Ishikawa (cell line): ENCODE measurements at regions not wholly inside any gene's neighbourhood (a gene's known extent, or its start where the extent isn't known, plus 50 kb on each side); places are given as distances from the start of the nearest gene placed in this dataset.

Source experiments
- CEBPB ChIP-seq: IDR thresholded peaks from 2 replicates; pipeline ENCODE4 v1.6.1; 2012
- CREB1 ChIP-seq: IDR thresholded peaks from 2 replicates; pipeline ENCODE4 v1.6.1; 2012; ENCODE audit warnings: low read depth
- EGR1 ChIP-seq: IDR thresholded peaks from 2 replicates; pipeline ENCODE4 v1.6.1; 2012
- EP300 ChIP-seq: IDR thresholded peaks from 2 replicates; pipeline ENCODE4 v1.6.1; 2012; ENCODE audit warnings: borderline replicate concordance
- FOXM1 ChIP-seq: IDR thresholded peaks from 2 replicates; pipeline ENCODE4 v1.6.1; 2012; ENCODE audit warnings: low read depth, borderline replicate concordance
- NFIC ChIP-seq: IDR thresholded peaks from 2 replicates; pipeline ENCODE4 v1.6.1; 2012
- RAD21 ChIP-seq: IDR thresholded peaks from 2 replicates; pipeline ENCODE4 v1.6.1; 2012; ENCODE audit warnings: low read depth
- TAF1 ChIP-seq: IDR thresholded peaks from 2 replicates; pipeline ENCODE4 v1.6.1; 2012; ENCODE audit warnings: low read depth, mild to moderate bottlenecking
- TCF12 ChIP-seq: IDR thresholded peaks from 2 replicates; pipeline ENCODE4 v1.6.1; 2012; ENCODE audit warnings: low read depth
- TEAD4 ChIP-seq: IDR thresholded peaks from 2 replicates; pipeline ENCODE4 v1.6.1; 2012
- YY1 ChIP-seq: IDR thresholded peaks from 2 replicates; pipeline ENCODE4 v1.6.1; 2012; ENCODE audit warnings: low read depth
- ZBTB7A ChIP-seq: IDR thresholded peaks from 2 replicates; pipeline ENCODE4 v1.6.1; 2012; ENCODE audit warnings: low read depth
- TF ChIP-seq, protein P1 (sequence below): IDR thresholded peaks from 2 replicates; pipeline ENCODE4 v1.6.1; 2012
- TF ChIP-seq, protein P2 (sequence below): IDR thresholded peaks from 2 replicates; pipeline ENCODE4 v1.6.1; 2012; ENCODE audit warnings: low read depth, mild to moderate bottlenecking
- TF ChIP-seq, protein P3 (sequence below): IDR thresholded peaks from 2 replicates; pipeline ENCODE4 v1.6.1; 2012

DNA sequence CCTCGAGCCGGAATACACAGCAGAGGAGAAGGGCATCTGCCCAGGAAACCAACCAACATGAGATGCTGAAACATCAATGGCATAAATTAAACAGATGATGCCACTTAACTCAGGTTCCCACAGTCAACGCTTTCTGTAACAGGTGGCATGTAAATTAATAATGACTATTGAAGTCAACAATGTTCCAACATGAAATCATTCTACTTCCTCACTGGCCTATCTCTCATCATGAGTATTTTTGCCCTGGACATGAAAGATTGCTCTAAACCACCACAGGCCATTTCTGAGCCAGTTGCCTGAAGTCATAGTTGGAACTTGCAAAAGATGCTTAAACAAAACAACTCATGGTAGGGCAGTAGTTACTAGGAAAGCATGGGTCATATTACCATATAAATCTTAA lies 397.9 kb upstream of the JARID2 start:
- TF ChIP-seq, protein P1, sequence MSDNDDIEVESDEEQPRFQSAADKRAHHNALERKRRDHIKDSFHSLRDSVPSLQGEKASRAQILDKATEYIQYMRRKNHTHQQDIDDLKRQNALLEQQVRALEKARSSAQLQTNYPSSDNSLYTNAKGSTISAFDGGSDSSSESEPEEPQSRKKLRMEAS = no peak
- TF ChIP-seq RAD21 = no peak
- no peak for TF ChIP-seq NFIC
- no peak for TF ChIP-seq TEAD4
- TF ChIP-seq, protein P2, sequence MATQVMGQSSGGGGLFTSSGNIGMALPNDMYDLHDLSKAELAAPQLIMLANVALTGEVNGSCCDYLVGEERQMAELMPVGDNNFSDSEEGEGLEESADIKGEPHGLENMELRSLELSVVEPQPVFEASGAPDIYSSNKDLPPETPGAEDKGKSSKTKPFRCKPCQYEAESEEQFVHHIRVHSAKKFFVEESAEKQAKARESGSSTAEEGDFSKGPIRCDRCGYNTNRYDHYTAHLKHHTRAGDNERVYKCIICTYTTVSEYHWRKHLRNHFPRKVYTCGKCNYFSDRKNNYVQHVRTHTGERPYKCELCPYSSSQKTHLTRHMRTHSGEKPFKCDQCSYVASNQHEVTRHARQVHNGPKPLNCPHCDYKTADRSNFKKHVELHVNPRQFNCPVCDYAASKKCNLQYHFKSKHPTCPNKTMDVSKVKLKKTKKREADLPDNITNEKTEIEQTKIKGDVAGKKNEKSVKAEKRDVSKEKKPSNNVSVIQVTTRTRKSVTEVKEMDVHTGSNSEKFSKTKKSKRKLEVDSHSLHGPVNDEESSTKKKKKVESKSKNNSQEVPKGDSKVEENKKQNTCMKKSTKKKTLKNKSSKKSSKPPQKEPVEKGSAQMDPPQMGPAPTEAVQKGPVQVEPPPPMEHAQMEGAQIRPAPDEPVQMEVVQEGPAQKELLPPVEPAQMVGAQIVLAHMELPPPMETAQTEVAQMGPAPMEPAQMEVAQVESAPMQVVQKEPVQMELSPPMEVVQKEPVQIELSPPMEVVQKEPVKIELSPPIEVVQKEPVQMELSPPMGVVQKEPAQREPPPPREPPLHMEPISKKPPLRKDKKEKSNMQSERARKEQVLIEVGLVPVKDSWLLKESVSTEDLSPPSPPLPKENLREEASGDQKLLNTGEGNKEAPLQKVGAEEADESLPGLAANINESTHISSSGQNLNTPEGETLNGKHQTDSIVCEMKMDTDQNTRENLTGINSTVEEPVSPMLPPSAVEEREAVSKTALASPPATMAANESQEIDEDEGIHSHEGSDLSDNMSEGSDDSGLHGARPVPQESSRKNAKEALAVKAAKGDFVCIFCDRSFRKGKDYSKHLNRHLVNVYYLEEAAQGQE = no peak
- TF ChIP-seq CEBPB = no peak

DNA sequence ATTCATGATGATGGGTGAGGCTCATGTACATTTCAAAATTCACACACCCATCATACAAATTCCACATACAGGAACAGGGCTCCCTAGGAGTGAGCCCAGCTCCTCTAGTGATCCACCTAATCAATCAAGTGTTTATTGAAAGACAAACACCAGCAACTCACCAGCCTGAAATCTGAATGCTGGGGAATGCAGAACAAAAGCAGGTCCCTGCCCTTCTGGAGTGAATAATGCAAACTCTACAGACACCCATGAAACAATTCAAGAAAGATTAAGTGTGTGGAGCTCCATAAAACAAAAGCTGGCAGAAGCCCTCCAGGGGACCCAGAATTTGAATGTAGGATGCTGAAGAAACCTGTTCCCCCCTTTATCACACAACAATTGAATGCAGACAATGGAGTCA lies 396.7 kb upstream of the JARID2 start:
- TF ChIP-seq TAF1 (no peak), EGR1 (no peak), EP300 (no peak), YY1 (no peak), FOXM1 (no peak)
- TF ChIP-seq, protein P1 = no peak
- TF ChIP-seq, protein P2 = no peak

DNA sequence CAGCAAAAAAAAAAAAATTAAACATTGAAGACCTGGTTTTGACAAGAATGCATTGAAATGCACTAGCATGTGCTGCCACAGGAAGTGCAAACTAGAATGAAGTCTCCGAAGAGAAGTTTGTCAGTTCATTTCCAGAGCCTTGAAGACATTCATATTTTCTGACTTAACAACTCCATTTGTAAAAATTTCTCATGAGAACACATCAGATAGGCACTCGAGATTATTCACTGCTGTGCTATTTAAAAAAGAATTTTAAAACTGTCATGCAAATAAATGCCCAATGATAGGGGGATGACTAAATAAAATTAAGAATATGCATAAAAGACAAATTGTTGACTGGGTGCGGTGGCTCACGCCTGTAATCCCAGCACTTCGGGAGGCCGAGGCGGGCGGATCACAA lies 394.6 kb upstream of the JARID2 start:
- TF ChIP-seq, protein P2 = no peak
- TF ChIP-seq EP300 (no peak), TCF12 (no peak), EGR1 (no peak)
- TF ChIP-seq, protein P1 = no peak

DNA sequence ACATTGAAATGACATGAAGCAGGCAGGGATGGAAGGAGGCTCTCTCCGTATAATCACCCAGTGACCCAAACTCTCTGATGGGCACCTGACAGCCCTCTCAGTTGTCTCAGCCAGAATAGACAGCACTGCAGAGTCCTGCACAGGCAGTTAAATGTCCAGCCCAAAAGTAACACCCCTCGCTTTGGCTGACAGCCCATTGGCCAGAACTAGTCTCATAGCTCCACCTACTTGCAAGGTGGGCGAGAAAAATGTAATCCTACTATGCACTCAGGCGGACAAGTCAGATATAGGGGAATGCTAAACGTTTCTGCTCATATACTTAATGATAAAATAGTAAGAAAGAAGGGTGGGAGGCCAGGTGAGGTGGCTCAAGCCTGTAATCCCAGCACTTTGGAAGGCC lies 393.5 kb upstream of the JARID2 start:
- TF ChIP-seq YY1 = no peak
- TF ChIP-seq CREB1 = no peak
- TF ChIP-seq, protein P3, sequence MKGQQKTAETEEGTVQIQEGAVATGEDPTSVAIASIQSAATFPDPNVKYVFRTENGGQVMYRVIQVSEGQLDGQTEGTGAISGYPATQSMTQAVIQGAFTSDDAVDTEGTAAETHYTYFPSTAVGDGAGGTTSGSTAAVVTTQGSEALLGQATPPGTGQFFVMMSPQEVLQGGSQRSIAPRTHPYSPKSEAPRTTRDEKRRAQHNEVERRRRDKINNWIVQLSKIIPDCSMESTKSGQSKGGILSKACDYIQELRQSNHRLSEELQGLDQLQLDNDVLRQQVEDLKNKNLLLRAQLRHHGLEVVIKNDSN = no peak
- TF ChIP-seq CEBPB = no peak

DNA sequence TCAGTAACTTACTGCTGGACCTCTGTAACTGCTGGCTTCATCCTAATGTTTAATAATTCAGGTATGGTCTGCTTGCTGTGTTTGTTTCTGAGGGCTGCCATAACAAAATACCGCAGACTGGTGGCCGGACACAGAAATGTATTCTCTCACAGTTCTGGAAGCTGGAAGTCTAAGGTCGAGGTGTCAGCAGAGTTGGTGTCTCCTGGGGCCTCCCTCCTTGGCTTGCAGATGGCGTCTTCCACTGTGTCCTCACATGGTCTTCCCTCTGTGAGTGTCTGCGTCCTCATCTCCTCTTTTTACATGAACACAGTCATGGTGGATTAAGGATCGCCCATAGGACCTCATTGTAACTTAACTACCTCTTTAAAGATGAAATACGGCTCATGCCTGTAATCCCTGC lies 389.7 kb upstream of the JARID2 start:
- TF ChIP-seq TAF1 (no peak), CEBPB (no peak), EGR1 (no peak), FOXM1 (no peak), NFIC (no peak), RAD21 (no peak), YY1 (no peak), TEAD4 (no peak), EP300 (no peak), TCF12 (no peak), ZBTB7A (no peak), CREB1 (no peak)
- TF ChIP-seq, protein P2 = no peak
- TF ChIP-seq, protein P1 = no peak
- TF ChIP-seq, protein P3 = no peak
